ENCODE measurements at regions not wholly inside any gene's neighbourhood (a gene's known extent, or its start where the extent isn't known, plus 50 kb on each side); places are given as distances from the start of the nearest gene placed in this dataset.

GRCh38 chr21:32206631-32207405 lies 72.0 kb downstream of the MIS18A start (continued):
- TF ChIP-seq ARID4B (CRISPR knock-in tag; IDR thresholded peaks at IDR 0.05) = no peak
- TF ChIP-seq NFRKB (IDR thresholded peaks at IDR 0.05; ENCODE audit: low read depth) = no peak

GRCh38 chr21:32203877-32204480 lies 74.9 kb downstream of the MIS18A start:
- H3K36me3 ChIP-seq (ENCODE audit: control insufficient read depth, insufficient read depth, low read length) = no peaks in the 10 kb centered on the region
- H2AFZ ChIP-seq (ENCODE audit: low read depth, low read length) = no peak overlapping the region
- ChIA-PET CTCF (ENCODE audit: low intra/inter-chr PET ratio) (no interaction called here), POLR2A (interaction anchor here (0.6 to 0.9 kb wide), 2 partner anchors 35 to 373 kb away, joined by 3 to 5 read pairs; no protein-coding TSS in a partner anchor)
- H3K4me1 ChIP-seq (replicated peaks in 1 of 2; ENCODE audit: control insufficient read depth in 2 of 2, insufficient read depth in 2 of 2, low read length in 2 of 2) = no peaks in the 10 kb centered on the region
- H4K20me1 ChIP-seq (replicated peaks; ENCODE audit: control insufficient read depth, insufficient read depth, low read length) = no peaks in the 10 kb centered on the region
- H3K9me3 ChIP-seq (replicated peaks; ENCODE audit: control insufficient read depth, insufficient read depth, low read depth, low read length) = no peaks in the 10 kb centered on the region
- no peaks in the 10 kb centered on the region for H3K79me2 ChIP-seq (ENCODE audit: control insufficient read depth, insufficient read depth, low read length)
- no peak overlapping the region for H3K4me3 ChIP-seq
- no peak for DNase-seq (ENCODE audit: extremely low read depth in 1 of 4, low spot score in 3 of 4)
- no peak overlapping the region for H3K4me2 ChIP-seq (ENCODE audit: insufficient read depth, low read length)
- H3K9ac ChIP-seq (ENCODE audit: insufficient read depth in 1 of 2, low read depth in 2 of 2, low read length in 2 of 2) = no peak overlapping the region
- 0% methylated on average over 6 of the region's 6 CpGs for WGBS (ENCODE audit: insufficient coverage, low coverage, missing lambda C conversion rate)
- intact Hi-C loops (cut with micrococcal nuclease) = no loop called here
- FAIRE-seq = no peak
- BruUV-seq (replicated peaks) = no TSS peak
- no peak for ATAC-seq
- H3K27ac ChIP-seq (ENCODE audit: extremely low read depth, low read depth, low read length) = no peak overlapping the region
- in situ Hi-C loops (cut with MboI) = no loop called here
- H3K9me1 ChIP-seq (ENCODE audit: control insufficient read depth, insufficient read depth, low read length) = no peaks in the 10 kb centered on the region
- peaks cover 4 to 17% of the 10 kb centered on the region in 2 experiments; a peak in 1 of 5 replicates for H3K27me3 ChIP-seq (ENCODE audit: control insufficient read depth in 2 of 2, insufficient read depth in 2 of 2, low read length in 2 of 2)
- TF ChIP-seq REST (IDR thresholded peaks at IDR 0.05; ENCODE audit: borderline replicate concordance) = no peak
- no peak for TF ChIP-seq REST (CRISPR knock-in tag; IDR thresholded peaks at IDR 0.05; ENCODE audit: low read depth)
